NCI-H69 (cell line): ENCODE measurements at regions not wholly inside any gene's neighbourhood (a gene's known extent, or its start where the extent isn't known, plus 50 kb on each side); places are given as distances from the start of the nearest gene placed in this dataset.
"Not testable (repeated sequence)": the region's sequence is repeated elsewhere in the genome, so short reads cannot be mapped to it uniquely, and the experiment has no call there.

Source experiments
- DNase-seq: peaks from one replicate; lab custom pipeline; 2025; lab: John Stamatoyannopoulos, UW

GRCh38 chr15:96176831-96177230 lies 153.7 kb upstream of the NR2F2 start:
- DNase-seq, result no peak

- DNase-seq, result no peak
Measured at GRCh38 chr15:96177279-96177678, 153.2 kb upstream of the NR2F2 start.

- DNase-seq, result no peak
Measured at GRCh38 chr15:96180087-96180748, 150.3 kb upstream of the NR2F2 start.

GRCh38 chr15:96181217-96181616 lies 149.3 kb upstream of the NR2F2 start:
- no peak for DNase-seq

GRCh38 chr15:96181873-96182301 lies 148.6 kb upstream of the NR2F2 start:
- DNase-seq, result no peak

GRCh38 chr15:96182736-96183513 lies 147.6 kb upstream of the NR2F2 start:
- DNase-seq, result no peak

GRCh38 chr15:96183514-96183850 lies 147.0 kb upstream of the NR2F2 start:
- no peak for DNase-seq

GRCh38 chr15:96183867-96184266 lies 146.6 kb upstream of the NR2F2 start:
- DNase-seq, result no peak

- DNase-seq, result no peak
Measured at GRCh38 chr15:96184297-96184696, 146.2 kb upstream of the NR2F2 start.

- no peak for DNase-seq
Measured at GRCh38 chr15:96186105-96186504, 144.4 kb upstream of the NR2F2 start.

- no peak for DNase-seq
Measured at GRCh38 chr15:96187341-96188305, 142.9 kb upstream of the NR2F2 start.

GRCh38 chr15:96197721-96198120 lies 132.8 kb upstream of the NR2F2 start:
- no peak for DNase-seq

GRCh38 chr15:96199111-96199510 lies 131.4 kb upstream of the NR2F2 start:
- no peak for DNase-seq

GRCh38 chr15:96200357-96200967 lies 130.0 kb upstream of the NR2F2 start:
- no peak for DNase-seq

GRCh38 chr15:96201696-96202095 lies 128.8 kb upstream of the NR2F2 start:
- no peak for DNase-seq

- DNase-seq, result not testable (repeated sequence)
Measured at GRCh38 chr15:96205588-96205987, 124.9 kb upstream of the NR2F2 start.

GRCh38 chr15:96207377-96208006 lies 123.0 kb upstream of the NR2F2 start:
- DNase-seq, result no peak

GRCh38 chr15:96209285-96209735 lies 121.2 kb upstream of the NR2F2 start:
- DNase-seq, result no peak

GRCh38 chr15:96213045-96213444 lies 117.5 kb upstream of the NR2F2 start:
- DNase-seq, result no peak

GRCh38 chr15:96213896-96214295 lies 116.6 kb upstream of the NR2F2 start:
- no peak for DNase-seq

- not testable (repeated sequence) for DNase-seq
Measured at GRCh38 chr15:96216481-96216880, 114.0 kb upstream of the NR2F2 start.

GRCh38 chr15:96217983-96218382 lies 112.5 kb upstream of the NR2F2 start:
- no peak for DNase-seq
